AG09319 (cell line): ENCODE measurements at regions not wholly inside any gene's neighbourhood (a gene's known extent, or its start where the extent isn't known, plus 50 kb on each side); places are given as distances from the start of the nearest gene placed in this dataset.

ENCODE experiments used
- DNase-seq: peaks from one replicate; pipeline ENCODE4 v3.0.0-alpha.2; 2010; ENCODE audit warnings: low read depth; ENCODE audit errors: extremely low read depth
- CTCF ChIP-seq: IDR thresholded peaks from 2 replicates; pipeline ENCODE4 v1.5.1; 2011; ENCODE audit warnings: low read depth, mild to moderate bottlenecking, inconsistent platforms, low read length, moderate library complexity

DNA sequence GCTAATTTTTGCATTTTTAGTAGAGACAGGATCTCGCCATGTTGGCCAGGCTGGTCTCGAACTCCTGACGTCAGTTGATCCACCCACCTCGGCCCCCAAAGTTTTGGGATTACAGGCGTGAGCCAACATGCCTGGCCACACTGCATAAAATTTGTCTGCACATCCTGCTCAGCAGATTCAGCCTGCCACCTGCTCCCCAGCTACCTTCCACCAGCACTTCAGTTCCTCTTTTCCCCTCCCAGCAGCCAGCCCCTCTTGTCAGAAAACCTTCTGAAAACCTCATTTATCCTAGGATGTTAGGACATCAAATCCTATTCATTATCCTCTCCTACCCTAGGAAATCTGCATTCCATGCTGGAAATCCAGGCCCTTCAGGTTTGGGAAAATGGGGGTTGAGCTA lies 78.2 kb upstream of the CALM2 start:
- TF ChIP-seq CTCF: no peak

GRCh38 chr2:47253447-47253846 lies 77.1 kb upstream of the CALM2 start:
- TF ChIP-seq CTCF: no peak
- no peak for DNase-seq

More for the DNA sequence above, 78.2 kb upstream of the CALM2 start:
- DNase-seq: no peak

GRCh38 chr2:47251404-47251675 lies 75.0 kb upstream of the CALM2 start:
- DNase-seq: no peak
- no peak for TF ChIP-seq CTCF

- TF ChIP-seq CTCF: no peak
- DNase-seq: no peak
Observed at GRCh38 chr2:47250586-47251403, 74.5 kb upstream of the CALM2 start.

- DNase-seq: no peak
Observed at GRCh38 chr2:47249931-47250330, 73.6 kb upstream of the CALM2 start.

GRCh38 chr2:47249157-47249900 lies 73.0 kb upstream of the CALM2 start:
- no peak for DNase-seq
- no peak for TF ChIP-seq CTCF

More at GRCh38 chr2:47249931-47250330, 73.6 kb upstream of the CALM2 start:
- no peak for TF ChIP-seq CTCF

GRCh38 chr2:47243596-47244323 lies 67.4 kb upstream of the CALM2 start:
- no peak for DNase-seq
- TF ChIP-seq CTCF: no peak
